Liver (tissue), 8 donors: ENCODE measurements at regions not wholly inside any gene's neighbourhood (a gene's known extent, or its start where the extent isn't known, plus 50 kb on each side); places are given as distances from the start of the nearest gene placed in this dataset.

ENCODE experiments used
- DNase-seq: peaks from one replicate; pipeline ENCODE4 v3.0.0-alpha.2; 2017; ENCODE audit warnings: low spot score
- H3K27ac ChIP-seq, 2 donors: one replicate each; pipeline ENCODE4 v1.7.0; 2013; ENCODE audit warnings: inconsistent platforms in 2 of 2, low read length in 2 of 2, control low read depth in 1 of 2, low read depth in 1 of 2, mild to moderate bottlenecking in 1 of 2
- H3K27me3 ChIP-seq, 4 donors: one replicate each; pipeline versions ENCODE4 v1.6.1 to v1.7.0; 2013; ENCODE audit warnings: low read length in 3 of 4, inconsistent platforms in 1 of 4, mild to moderate bottlenecking in 1 of 4, moderate library complexity in 1 of 4; ENCODE audit not compliant: control insufficient read depth in 4 of 4, insufficient read depth in 4 of 4
- H3K36me3 ChIP-seq, 4 donors: one replicate each; pipeline versions ENCODE4 v1.6.1 to v1.7.0; 2013; ENCODE audit warnings: low read length in 3 of 4, mild to moderate bottlenecking in 3 of 4, low read depth in 1 of 4, moderate library complexity in 1 of 4; ENCODE audit not compliant: control insufficient read depth in 4 of 4, insufficient read depth in 3 of 4
- H3K4me1 ChIP-seq, 4 donors: one replicate each; pipeline versions ENCODE4 v1.6.1 to v1.7.0; 2013; ENCODE audit warnings: low read length in 3 of 4, mild to moderate bottlenecking in 3 of 4, moderate library complexity in 1 of 4; ENCODE audit not compliant: control insufficient read depth in 4 of 4, insufficient read depth in 4 of 4
- H3K4me3 ChIP-seq, 3 donors: one replicate each; pipeline versions ENCODE4 v1.6.1 to v1.7.0; 2013; ENCODE audit warnings: low read length in 3 of 3, control low read depth in 1 of 3, low read depth in 1 of 3, mild to moderate bottlenecking in 1 of 3
- H3K9ac ChIP-seq, 2 donors: one replicate each; pipeline ENCODE4 v1.7.0; 2013; ENCODE audit warnings: low read length in 2 of 2, mild to moderate bottlenecking in 2 of 2, moderate library complexity in 2 of 2, control low read depth in 1 of 2, low read depth in 1 of 2
- H3K9me3 ChIP-seq, 4 donors: one replicate each; pipeline versions ENCODE4 v1.6.1 to v1.7.0; 2013; ENCODE audit warnings: low read length in 3 of 4; ENCODE audit not compliant: control insufficient read depth in 4 of 4
- ATF3 ChIP-seq: IDR thresholded peaks from 2 replicates; pipeline ENCODE4 v1.6.1; 2016; ENCODE audit warnings: antibody characterized with exemption
- CTCF ChIP-seq: fragments of 150-350 bp; IDR thresholded peaks from 2 replicates; pipeline ENCODE4 v1.5.1; 2017; ENCODE audit warnings: improper control_type of control experiment, low read depth, low read length; ENCODE audit not compliant: missing input control
- EGR1 ChIP-seq, 2 donors: IDR thresholded peaks; 2 replicates each; pipeline ENCODE4 v1.6.1; 2016 to 2018; ENCODE audit warnings: antibody characterized with exemption in 2 of 2, low read depth in 2 of 2
- FOXA1 ChIP-seq: IDR thresholded peaks from 2 replicates; pipeline ENCODE4 v1.6.1; 2016; ENCODE audit warnings: antibody characterized with exemption
- FOXA2 ChIP-seq: IDR thresholded peaks from 2 replicates; pipeline ENCODE4 v1.6.1; 2016; ENCODE audit warnings: antibody characterized with exemption
- GABPA ChIP-seq, 2 donors: IDR thresholded peaks in 1 of 2; conservative IDR thresholded peaks in 1 of 2; 2 replicates each; pipeline ENCODE4 v1.6.1; 2016; ENCODE audit warnings: antibody characterized with exemption in 2 of 2, mild to moderate bottlenecking in 1 of 2, moderate library complexity in 1 of 2
- HNF4A ChIP-seq, 2 donors: conservative IDR thresholded peaks; 2 replicates each; pipeline ENCODE4 v1.6.1; 2016; ENCODE audit warnings: antibody characterized with exemption in 2 of 2, mild to moderate bottlenecking in 2 of 2
- HNF4G ChIP-seq: IDR thresholded peaks from 2 replicates; pipeline ENCODE4 v1.6.1; 2016; ENCODE audit warnings: antibody characterized with exemption
- JUND ChIP-seq, 2 donors: IDR thresholded peaks; 2 replicates each; pipeline ENCODE4 v1.6.1; 2016; ENCODE audit warnings: antibody characterized with exemption in 2 of 2
- MAX ChIP-seq: IDR thresholded peaks from 2 replicates; pipeline ENCODE4 v1.6.1; 2016; ENCODE audit warnings: antibody characterized with exemption
- NR2F2 ChIP-seq: IDR thresholded peaks from 2 replicates; pipeline ENCODE4 v1.6.1; 2016; ENCODE audit warnings: antibody characterized with exemption
- RAD21 ChIP-seq, 2 donors: IDR thresholded peaks; 2 replicates each; pipeline ENCODE4 v1.6.1; 2016; ENCODE audit warnings: antibody characterized with exemption in 2 of 2, mild to moderate bottlenecking in 2 of 2
- REST ChIP-seq: IDR thresholded peaks from 2 replicates; pipeline ENCODE4 v1.6.1; 2016; ENCODE audit warnings: antibody characterized with exemption, mild to moderate bottlenecking
- RXRA ChIP-seq, 2 donors: IDR thresholded peaks; 2 replicates each; pipeline ENCODE4 v1.6.1; 2017 to 2018; ENCODE audit warnings: antibody characterized with exemption in 2 of 2, mild to moderate bottlenecking in 1 of 2
- SP1 ChIP-seq: IDR thresholded peaks from 2 replicates; pipeline ENCODE4 v1.6.1; 2018; ENCODE audit warnings: antibody characterized with exemption, mild to moderate bottlenecking
- TAF1 ChIP-seq: conservative IDR thresholded peaks from 2 replicates; pipeline ENCODE4 v1.6.1; 2016; ENCODE audit warnings: antibody characterized with exemption, mild to moderate bottlenecking
- YY1 ChIP-seq: IDR thresholded peaks from 2 replicates; pipeline ENCODE4 v1.6.1; 2016; ENCODE audit warnings: antibody characterized with exemption, mild to moderate bottlenecking
- ZBTB33 ChIP-seq: IDR thresholded peaks from 2 replicates; pipeline ENCODE4 v1.6.1; 2016; ENCODE audit warnings: antibody characterized with exemption
- WGBS: extraction: QIAGEN DNeasy Blood & Tissue Kit; methylation state at CpG from one replicate; pipeline ENCODE4 v1.1.7; 2013; 5-methylcytosine and 5-hydroxymethylcytosine counted together
- donor health status: healthy.
- donor health status: healthy.
- donor health status: healthy.
- donor health status: healthy.
- donor health status: healthy.

- Histone ChIP-seq H3K36me3 (no peaks in the 10 kb centered on the region), H3K4me1 (no peaks in the 10 kb centered on the region), H3K27ac (no peak overlapping the region), H3K9ac (no peak overlapping the region), H3K9me3 (no peaks in the 10 kb centered on the region), H3K27me3 (no peaks in the 10 kb centered on the region), H3K4me3 (no peak overlapping the region)
- no peak for DNase-seq
- TF ChIP-seq HNF4G (no peak), FOXA1 (no peak), YY1 (no peak), NR2F2 (no peak), FOXA2 (no peak), RXRA (IDR thresholded peaks at IDR 0.05) (no peak), JUND (IDR thresholded peaks at IDR 0.05) (no peak), CTCF (no peak), ZBTB33 (no peak), MAX (no peak), RAD21 (IDR thresholded peaks at IDR 0.05) (no peak), SP1 (no peak), EGR1 (IDR thresholded peaks at IDR 0.05; ENCODE audit: low read depth in 2 of 2) (no peak), TAF1 (no peak), HNF4A (conservative IDR thresholded peaks at IDR 0.05) (no peak), ATF3 (no peak), REST (no peak), GABPA (IDR thresholded peaks at IDR 0.05 in 1 of 2, conservative IDR thresholded peaks at IDR 0.05 in 1 of 2) (no peak)
- WGBS = 87% methylated on average over 4 of the region's 4 CpGs
Observed at GRCh38 chr18:25608091-25608490, 256.1 kb upstream of the ZNF521 start.
